A549 (cell line): ENCODE measurements at regions not wholly inside any gene's neighbourhood (a gene's known extent, or its start where the extent isn't known, plus 50 kb on each side); places are given as distances from the start of the nearest gene placed in this dataset.

Experiments used
- ATAC-seq, 2 experiments: fragments of 200-7000 bp in 1 of 2; fragments of >200 bp in 1 of 2; cut with Nextera tagmentation in 1 of 2; cut with Tn5 transposase in 1 of 2; 3 replicates each; pipeline versions ENCODE4 v1.8.0 to v1.9.1; 2018 to 2020; ENCODE audit warnings: mild to moderate bottlenecking in 1 of 2, moderate library complexity in 1 of 2
- CTCF ChIA-PET: fragments of 300-600 bp; sonication (Branson Sonifier 250); formaldehyde crosslinking; extraction: SDS; loops from one replicate; lab custom pipeline; 2021; ENCODE audit warnings: antibody characterized with exemption, inconsistent platforms; lab: Yijun Ruan, JAX
- POLR2A ChIA-PET: fragments of 350-600 bp; formaldehyde crosslinking; extraction: SDS; loops from one replicate; lab custom pipeline; 2021; ENCODE audit warnings: antibody characterized with exemption, inconsistent platforms; lab: Yijun Ruan, JAX
- DNase-seq, 2 experiments: peaks; one replicate each; pipeline versions ENCODE4 v3.0.0 to v3.0.0-alpha.2; 2011 to 2016; ENCODE audit warnings: low read depth in 1 of 2, low spot score in 1 of 2
- FAIRE-seq: peaks from 2 replicates; lab custom pipeline; 2011; peaks lifted over from hg19 to GRCh38; lab: Jason Lieb, UNC
- H3K27ac ChIP-seq, 2 experiments: fragments of >200 bp; sonication (Bioruptor Twin); formaldehyde crosslinking; 3 replicates each; pipeline ENCODE4 v1.5.1; 2016 to 2017
- H3K4me1 ChIP-seq: fragments of >200 bp; sonication (Bioruptor Twin); formaldehyde crosslinking; 3 replicates; pipeline ENCODE4 v1.6.1; 2016
- H3K4me2 ChIP-seq: fragments of >200 bp; sonication (Bioruptor Twin); formaldehyde crosslinking; 3 replicates; pipeline ENCODE4 v1.6.1; 2016
- H3K4me3 ChIP-seq: fragments of >200 bp; sonication (Bioruptor Twin); formaldehyde crosslinking; 3 replicates; pipeline ENCODE4 v1.5.1; 2016
- H3K9me3 ChIP-seq: fragments of >200 bp; sonication (Bioruptor Twin); formaldehyde crosslinking; 3 replicates; pipeline ENCODE4 v1.6.1; 2016
- ATOH8 ChIP-seq: fragments of 250-450 bp; sonication (Bioruptor Pico); IDR thresholded peaks from 2 replicates; pipeline ENCODE4 v1.5.0; 2020; ENCODE audit warnings: low read depth, mild to moderate bottlenecking, moderate library complexity
- BHLHE40 ChIP-seq: IDR thresholded peaks from 2 replicates; pipeline ENCODE4 v1.6.1; 2012; ENCODE audit warnings: low read depth, low read length, inconsistent platforms
- CBX8 ChIP-seq: fragments of 200-600 bp; sonication (generic); IDR thresholded peaks from 2 replicates; pipeline ENCODE4 v1.6.1; 2016
- CEBPB ChIP-seq, 2 experiments: fragments of >200 bp in 1 of 2; sonication (Bioruptor Twin) in 1 of 2; formaldehyde crosslinking in 1 of 2; IDR thresholded peaks; 2 replicates each; pipeline ENCODE4 v1.6.1; 2012 to 2016
- EHF ChIP-seq: fragments of 250-450 bp; sonication (Bioruptor Pico); IDR thresholded peaks from 2 replicates; pipeline ENCODE4 v1.5.0; 2020; ENCODE audit warnings: mild to moderate bottlenecking
- EHMT2 ChIP-seq: fragments of 200-600 bp; sonication (generic); IDR thresholded peaks from 2 replicates; pipeline ENCODE4 v1.6.1; 2016; ENCODE audit warnings: antibody characterized with exemption, low read depth, mild to moderate bottlenecking, moderate library complexity
- EP300 ChIP-seq, 2 experiments: fragments of >200 bp; sonication (Bioruptor Twin); formaldehyde crosslinking; IDR thresholded peaks; 2 replicates in 1 of 2; 3 replicates in 1 of 2; pipeline ENCODE4 v1.6.1; 2016 to 2017
- FOXS1 ChIP-seq: fragments of 250-450 bp; sonication (Bioruptor Pico); IDR thresholded peaks from 2 replicates; pipeline ENCODE4 v1.5.0; 2020; ENCODE audit warnings: mild to moderate bottlenecking, moderate library complexity
- HMGXB4 ChIP-seq: fragments of 250-450 bp; sonication (Bioruptor Pico); IDR thresholded peaks from 2 replicates; pipeline ENCODE4 v1.5.0; 2021; ENCODE audit warnings: mild to moderate bottlenecking, moderate library complexity, borderline replicate concordance
- JUNB ChIP-seq: fragments of >200 bp; sonication (Bioruptor Twin); formaldehyde crosslinking; IDR thresholded peaks from 2 replicates; pipeline ENCODE4 v1.6.1; 2016
- MAZ ChIP-seq: fragments of 150-350 bp; IDR thresholded peaks from 2 replicates; pipeline ENCODE4 v1.6.1; 2014; ENCODE audit warnings: antibody characterized with exemption, low read depth, low read length, borderline replicate concordance
- POLR2AphosphoS2 ChIP-seq: conservative IDR thresholded peaks from 2 replicates; pipeline ENCODE4 v1.6.1; 2012; ENCODE audit warnings: low read length, improper control_type of control experiment, inconsistent platforms
- RFX5 ChIP-seq: fragments of 450-650 bp; IDR thresholded peaks from 2 replicates; pipeline ENCODE4 v1.7.1; 2014; ENCODE audit warnings: antibody characterized with exemption, mild to moderate bottlenecking, moderate library complexity
- RNF2 ChIP-seq: fragments of 200-600 bp; sonication (generic); IDR thresholded peaks from 2 replicates; pipeline ENCODE4 v1.6.1; 2016; ENCODE audit warnings: low read depth, mild to moderate bottlenecking, antibody characterized with exemption, moderate library complexity, borderline replicate concordance
- TFCP2L1 ChIP-seq: fragments of 250-450 bp; sonication (Bioruptor Pico); IDR thresholded peaks from 2 replicates; pipeline ENCODE4 v1.5.0; 2021; ENCODE audit warnings: mild to moderate bottlenecking
- ZFP36 ChIP-seq: fragments of 450-650 bp; IDR thresholded peaks from 2 replicates; pipeline ENCODE4 v1.6.1; 2014; ENCODE audit warnings: borderline replicate concordance; ENCODE audit not compliant: partially characterized antibody
- WGBS: methylation state at CpG from one replicate; pipeline ENCODE4 v1.1.6; 2017; ENCODE audit errors: missing lambda C conversion rate; 5-methylcytosine and 5-hydroxymethylcytosine counted together
- TF ChIP-seq, protein P1 (sequence below): IDR thresholded peaks from 2 replicates; pipeline ENCODE4 v1.6.1; 2012
- TF ChIP-seq, protein P2 (sequence below): fragments of 150-350 bp; IDR thresholded peaks from 2 replicates; pipeline ENCODE4 v1.6.1; 2014; ENCODE audit warnings: low read depth, mild to moderate bottlenecking, low read length
- TF ChIP-seq, protein P3 (sequence below): IDR thresholded peaks from 2 replicates; pipeline ENCODE4 v1.6.1; 2012; ENCODE audit warnings: low read depth, borderline replicate concordance

DNA sequence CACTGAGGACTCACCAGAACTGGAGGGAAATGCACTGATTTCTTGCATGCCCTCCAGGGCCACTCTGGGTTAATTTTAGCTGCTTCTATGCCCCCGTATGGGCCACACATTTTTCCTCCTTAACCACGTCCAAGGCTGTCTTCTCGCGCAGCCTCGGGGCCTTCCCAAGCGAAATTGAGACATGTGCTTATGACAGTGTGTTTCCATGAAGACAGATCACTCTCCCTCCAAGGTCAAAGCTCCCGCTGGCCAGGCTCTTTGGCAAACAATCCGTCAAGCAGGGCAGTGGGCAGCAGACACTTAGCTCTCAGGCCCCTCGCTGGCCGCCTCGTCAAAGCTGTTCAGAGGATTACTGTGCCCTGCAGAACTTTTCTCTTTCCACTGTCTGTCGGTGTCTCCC lies 243.0 kb upstream of the N4BP1 start:
- Histone ChIP-seq H3K27ac (no peak overlapping the region), H3K4me2 (no peak overlapping the region), H3K4me3 (no peak overlapping the region), H3K4me1 (no peaks in the 10 kb centered on the region), H3K9me3 (no peaks in the 10 kb centered on the region)
- WGBS = 40% methylated on average over 12 of the region's 12 CpGs
- ChIA-PET CTCF (interaction anchor here (1.0 to 1.6 kb wide), 4 partner anchors 8 to 25 kb away, joined by 3 to 5 read pairs (median 4); no protein-coding TSS in a partner anchor), POLR2A (no interaction called here)
- DNase-seq = no peak
- no peak for FAIRE-seq
- TF ChIP-seq CEBPB (IDR thresholded peaks at IDR 0.05) = no peak
- no peak for TF ChIP-seq TFCP2L1 (CRISPR knock-in tag)
- no peak for TF ChIP-seq MAZ
- TF ChIP-seq, protein P1, sequence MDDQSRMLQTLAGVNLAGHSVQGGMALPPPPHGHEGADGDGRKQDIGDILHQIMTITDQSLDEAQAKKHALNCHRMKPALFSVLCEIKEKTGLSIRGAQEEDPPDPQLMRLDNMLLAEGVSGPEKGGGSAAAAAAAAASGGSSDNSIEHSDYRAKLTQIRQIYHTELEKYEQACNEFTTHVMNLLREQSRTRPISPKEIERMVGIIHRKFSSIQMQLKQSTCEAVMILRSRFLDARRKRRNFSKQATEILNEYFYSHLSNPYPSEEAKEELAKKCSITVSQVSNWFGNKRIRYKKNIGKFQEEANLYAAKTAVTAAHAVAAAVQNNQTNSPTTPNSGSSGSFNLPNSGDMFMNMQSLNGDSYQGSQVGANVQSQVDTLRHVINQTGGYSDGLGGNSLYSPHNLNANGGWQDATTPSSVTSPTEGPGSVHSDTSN = no peak
- TF ChIP-seq FOXS1 (CRISPR knock-in tag) = no peak
- no peak for TF ChIP-seq EHF (CRISPR knock-in tag)
- TF ChIP-seq EHMT2 = no peak
- no peak for TF ChIP-seq EP300 (IDR thresholded peaks at IDR 0.05)
- no peak for TF ChIP-seq POLR2AphosphoS2
- TF ChIP-seq JUNB = no peak
- TF ChIP-seq BHLHE40 = no peak
- TF ChIP-seq, protein P2, sequence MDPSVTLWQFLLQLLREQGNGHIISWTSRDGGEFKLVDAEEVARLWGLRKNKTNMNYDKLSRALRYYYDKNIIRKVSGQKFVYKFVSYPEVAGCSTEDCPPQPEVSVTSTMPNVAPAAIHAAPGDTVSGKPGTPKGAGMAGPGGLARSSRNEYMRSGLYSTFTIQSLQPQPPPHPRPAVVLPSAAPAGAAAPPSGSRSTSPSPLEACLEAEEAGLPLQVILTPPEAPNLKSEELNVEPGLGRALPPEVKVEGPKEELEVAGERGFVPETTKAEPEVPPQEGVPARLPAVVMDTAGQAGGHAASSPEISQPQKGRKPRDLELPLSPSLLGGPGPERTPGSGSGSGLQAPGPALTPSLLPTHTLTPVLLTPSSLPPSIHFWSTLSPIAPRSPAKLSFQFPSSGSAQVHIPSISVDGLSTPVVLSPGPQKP = no peak
- TF ChIP-seq ATOH8 (CRISPR knock-in tag) = no peak
- no peak for TF ChIP-seq ZFP36
- TF ChIP-seq RNF2 = no peak
- no peak for ATAC-seq

DNA sequence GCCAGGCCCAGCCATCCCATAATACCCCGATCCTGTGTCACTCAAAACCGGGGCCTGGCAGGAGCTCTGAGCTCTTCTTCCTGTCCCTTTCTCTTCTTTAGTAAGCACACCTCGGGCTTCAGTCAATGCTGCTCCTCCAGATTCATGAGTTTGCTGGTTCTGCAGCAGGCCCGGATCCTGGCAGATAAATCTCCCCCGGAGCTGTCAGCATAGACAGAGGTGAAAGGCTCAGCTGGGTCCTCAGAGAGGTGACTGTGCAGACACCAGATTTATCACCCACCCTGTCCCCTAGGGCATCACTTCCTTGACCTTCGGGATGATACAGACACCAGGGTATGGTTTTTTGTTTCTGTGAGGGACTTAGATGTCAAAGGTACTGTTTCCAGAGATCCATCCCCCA lies 242.5 kb upstream of the N4BP1 start:
- CTCF ChIA-PET = interaction anchor here (1.0 to 1.6 kb wide), 3 partner anchors 9 to 26 kb away, joined by 3 to 5 read pairs (median 3); no protein-coding TSS in a partner anchor
- Histone ChIP-seq H3K4me2 (no peak overlapping the region), H3K27ac (no peak overlapping the region), H3K9me3 (no peaks in the 10 kb centered on the region)
- 3% methylated on average over 6 of the region's 6 CpGs for WGBS
- TF ChIP-seq RFX5 = no peak
- TF ChIP-seq, protein P3, sequence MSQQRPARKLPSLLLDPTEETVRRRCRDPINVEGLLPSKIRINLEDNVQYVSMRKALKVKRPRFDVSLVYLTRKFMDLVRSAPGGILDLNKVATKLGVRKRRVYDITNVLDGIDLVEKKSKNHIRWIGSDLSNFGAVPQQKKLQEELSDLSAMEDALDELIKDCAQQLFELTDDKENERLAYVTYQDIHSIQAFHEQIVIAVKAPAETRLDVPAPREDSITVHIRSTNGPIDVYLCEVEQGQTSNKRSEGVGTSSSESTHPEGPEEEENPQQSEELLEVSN = no peak
- TF ChIP-seq MAZ = no peak
- TF ChIP-seq HMGXB4 (CRISPR knock-in tag) = no peak
- no peak for TF ChIP-seq CBX8
- TF ChIP-seq, all 56 proteins: peak for 0
- FAIRE-seq (no peak), ATAC-seq (no peak), DNase-seq (no peak)
- Histone ChIP-seq H3K4me3 (no peak overlapping the region), H3K4me1 (no peaks in the 10 kb centered on the region)
- POLR2A ChIA-PET = no interaction called here
